HL-60 (cell line): ENCODE measurements at regions not wholly inside any gene's neighbourhood (a gene's known extent, or its start where the extent isn't known, plus 50 kb on each side); places are given as distances from the start of the nearest gene placed in this dataset.

Experiments
- DNase-seq, 2 experiments: peaks; one replicate each; pipeline ENCODE4 v3.0.0-alpha.2; 2010 to 2020; ENCODE audit warnings: low read depth in 1 of 2, low spot score in 1 of 2
- H3K27ac ChIP-seq: fragments of 250-450 bp; sonication (Bioruptor Pico); replicated peaks from 2 replicates; pipeline ENCODE4 v1.5.1; 2020; ENCODE audit warnings: mild to moderate bottlenecking, moderate library complexity
- H3K27me3 ChIP-seq: fragments of 250-450 bp; sonication (Bioruptor Pico); 2 replicates; pipeline ENCODE4 v1.5.1; 2021; ENCODE audit warnings: mild to moderate bottlenecking, moderate library complexity; ENCODE audit not compliant: insufficient read depth, poor library complexity, severe bottlenecking
- H3K4me3 ChIP-seq: replicated peaks from 2 replicates; pipeline ENCODE4 v1.5.1; 2011; ENCODE audit warnings: mild to moderate bottlenecking, control low read depth, low read length; ENCODE audit not compliant: insufficient read depth
- CTCF ChIP-seq: IDR thresholded peaks from one replicate; pipeline ENCODE4 v1.5.1; 2011; ENCODE audit warnings: low read length, control low read depth, inconsistent platforms; ENCODE audit not compliant: insufficient read depth
- GABPA ChIP-seq: IDR thresholded peaks from 2 replicates; pipeline ENCODE4 v1.6.1; 2012; ENCODE audit warnings: low read depth
- POLR2AphosphoS5 ChIP-seq: IDR thresholded peaks from 2 replicates; pipeline ENCODE4 v1.6.1; 2012; ENCODE audit warnings: low read depth
- SPI1 ChIP-seq: IDR thresholded peaks from 2 replicates; pipeline ENCODE4 v1.6.1; 2012; ENCODE audit warnings: low read depth, mild to moderate bottlenecking, borderline replicate concordance
- TF ChIP-seq, protein P1 (sequence below): IDR thresholded peaks from 2 replicates; pipeline ENCODE4 v1.6.1; 2012; ENCODE audit warnings: low read depth; ENCODE audit not compliant: insufficient replicate concordance

DNA sequence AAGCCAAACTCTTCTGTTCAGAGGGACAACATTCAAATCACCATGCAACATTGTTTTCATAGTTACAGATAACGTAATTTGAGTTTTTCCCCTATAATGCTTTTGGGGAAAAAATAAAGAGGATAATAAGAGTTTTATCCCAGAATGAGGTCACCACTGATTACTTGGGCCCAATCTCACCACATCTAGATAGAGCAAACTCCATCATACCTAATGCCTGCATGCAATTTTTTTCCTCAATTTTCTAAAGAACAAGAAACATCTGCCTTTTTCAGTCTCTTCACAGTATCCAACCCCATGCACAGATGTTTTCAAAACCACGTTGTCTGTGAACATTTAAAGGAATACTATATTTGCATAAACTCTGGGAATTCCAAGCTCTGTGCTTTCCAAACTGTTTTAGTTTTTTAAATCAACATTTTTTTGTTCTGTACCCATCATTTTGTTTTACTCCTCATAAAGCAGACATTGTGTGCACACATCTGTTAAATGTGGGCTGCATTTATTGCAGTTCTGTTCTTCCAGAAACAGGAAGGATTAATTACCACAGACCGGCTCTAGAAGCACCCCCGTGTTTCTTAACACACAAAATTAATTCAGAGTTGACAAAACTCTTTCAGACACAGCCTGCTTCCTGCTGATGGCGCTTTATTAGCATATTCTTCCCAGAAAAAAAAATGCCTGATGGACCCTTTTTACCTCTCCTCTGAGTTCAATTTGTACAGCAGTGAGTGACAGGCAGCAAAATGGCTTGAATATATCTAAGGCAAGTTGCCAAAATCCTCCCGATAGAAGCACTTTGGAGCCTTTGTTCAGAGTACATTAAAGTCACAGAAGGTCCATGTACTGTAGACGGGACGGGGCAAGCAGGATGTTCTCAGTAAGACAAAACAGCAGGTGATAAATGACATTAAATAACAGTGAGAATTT is 1171.9 kb downstream of the EFNB2 start:
- TF ChIP-seq, protein P1, sequence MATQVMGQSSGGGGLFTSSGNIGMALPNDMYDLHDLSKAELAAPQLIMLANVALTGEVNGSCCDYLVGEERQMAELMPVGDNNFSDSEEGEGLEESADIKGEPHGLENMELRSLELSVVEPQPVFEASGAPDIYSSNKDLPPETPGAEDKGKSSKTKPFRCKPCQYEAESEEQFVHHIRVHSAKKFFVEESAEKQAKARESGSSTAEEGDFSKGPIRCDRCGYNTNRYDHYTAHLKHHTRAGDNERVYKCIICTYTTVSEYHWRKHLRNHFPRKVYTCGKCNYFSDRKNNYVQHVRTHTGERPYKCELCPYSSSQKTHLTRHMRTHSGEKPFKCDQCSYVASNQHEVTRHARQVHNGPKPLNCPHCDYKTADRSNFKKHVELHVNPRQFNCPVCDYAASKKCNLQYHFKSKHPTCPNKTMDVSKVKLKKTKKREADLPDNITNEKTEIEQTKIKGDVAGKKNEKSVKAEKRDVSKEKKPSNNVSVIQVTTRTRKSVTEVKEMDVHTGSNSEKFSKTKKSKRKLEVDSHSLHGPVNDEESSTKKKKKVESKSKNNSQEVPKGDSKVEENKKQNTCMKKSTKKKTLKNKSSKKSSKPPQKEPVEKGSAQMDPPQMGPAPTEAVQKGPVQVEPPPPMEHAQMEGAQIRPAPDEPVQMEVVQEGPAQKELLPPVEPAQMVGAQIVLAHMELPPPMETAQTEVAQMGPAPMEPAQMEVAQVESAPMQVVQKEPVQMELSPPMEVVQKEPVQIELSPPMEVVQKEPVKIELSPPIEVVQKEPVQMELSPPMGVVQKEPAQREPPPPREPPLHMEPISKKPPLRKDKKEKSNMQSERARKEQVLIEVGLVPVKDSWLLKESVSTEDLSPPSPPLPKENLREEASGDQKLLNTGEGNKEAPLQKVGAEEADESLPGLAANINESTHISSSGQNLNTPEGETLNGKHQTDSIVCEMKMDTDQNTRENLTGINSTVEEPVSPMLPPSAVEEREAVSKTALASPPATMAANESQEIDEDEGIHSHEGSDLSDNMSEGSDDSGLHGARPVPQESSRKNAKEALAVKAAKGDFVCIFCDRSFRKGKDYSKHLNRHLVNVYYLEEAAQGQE = no peak
- no peak for TF ChIP-seq CTCF
- peak; percentile 44; the same call in 1 of the 2 replicates for TF ChIP-seq SPI1
- no peak for TF ChIP-seq POLR2AphosphoS5
- TF ChIP-seq GABPA = no peak
- no peak overlapping the region for H3K4me3 ChIP-seq
- H3K27ac ChIP-seq = peak overlapping the region; percentile 66
- DNase-seq = peak; percentile 20 to 81
- no peaks in the 10 kb centered on the region for H3K27me3 ChIP-seq

GRCh38 chr13:105353654-105354053 is 1181.8 kb downstream of the EFNB2 start:
- H3K27me3 ChIP-seq = no peaks in the 10 kb centered on the region
- no peak overlapping the region for H3K4me3 ChIP-seq
- DNase-seq = no peak
- TF ChIP-seq GABPA (no peak), POLR2AphosphoS5 (no peak), SPI1 (no peak), CTCF (no peak)
- TF ChIP-seq, protein P1 = no peak
- H3K27ac ChIP-seq = no peak overlapping the region

GRCh38 chr13:105349082-105349723 is 1186.3 kb downstream of the EFNB2 start:
- DNase-seq = no peak

More at GRCh38 chr13:105349082-105349723, 1186.3 kb downstream of the EFNB2 start:
- H3K27ac ChIP-seq = no peak overlapping the region
- TF ChIP-seq, protein P1 = no peak
- TF ChIP-seq GABPA = no peak
- TF ChIP-seq POLR2AphosphoS5 = no peak
- no peak for TF ChIP-seq CTCF
- no peak for TF ChIP-seq SPI1
- H3K4me3 ChIP-seq = no peak overlapping the region
- no peaks in the 10 kb centered on the region for H3K27me3 ChIP-seq
